ENCODE measurements at regions not wholly inside any gene's neighbourhood (a gene's known extent, or its start where the extent isn't known, plus 50 kb on each side); places are given as distances from the start of the nearest gene placed in this dataset.

DNA sequence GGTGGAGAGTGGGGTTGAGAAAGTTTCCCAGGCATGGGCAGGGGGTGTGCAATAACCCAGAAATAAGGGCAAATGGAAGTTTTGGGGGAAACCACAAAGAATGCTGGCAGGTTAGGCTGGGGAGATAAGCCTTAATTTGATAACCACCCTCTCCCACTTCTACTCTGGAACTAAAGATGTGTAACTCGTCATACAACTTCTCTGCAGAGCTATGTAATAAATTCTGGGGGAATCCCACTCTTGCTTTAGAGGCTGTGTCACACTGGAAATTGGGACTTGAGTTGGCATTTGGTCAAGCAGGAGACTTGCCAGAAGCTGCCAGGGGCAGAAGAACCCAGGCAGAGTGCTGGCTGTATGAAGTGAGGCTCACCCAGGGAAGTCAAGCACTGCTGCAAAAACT is 170.9 kb upstream of the CPEB2 start:
- no peak for DNase-seq

DNA sequence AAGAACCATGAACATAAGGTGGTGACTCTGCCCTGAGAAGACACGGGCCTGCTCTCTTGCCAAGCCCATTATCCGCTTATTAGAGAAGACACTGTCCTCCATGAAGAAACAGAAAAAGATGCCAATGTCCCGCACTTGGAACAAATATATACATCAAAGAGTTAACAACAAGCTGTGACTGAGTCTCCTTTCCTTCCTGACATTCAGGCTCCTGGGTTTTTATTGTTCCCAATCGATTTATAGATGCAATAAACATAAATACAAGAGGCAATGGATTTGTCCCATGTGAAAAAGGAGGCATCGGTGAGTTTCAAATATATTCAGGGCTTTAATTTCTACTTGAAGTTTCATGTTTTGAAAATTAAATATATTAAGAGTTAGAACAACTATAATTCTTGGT is 169.2 kb upstream of the CPEB2 start:
- no peak for DNase-seq

DNA sequence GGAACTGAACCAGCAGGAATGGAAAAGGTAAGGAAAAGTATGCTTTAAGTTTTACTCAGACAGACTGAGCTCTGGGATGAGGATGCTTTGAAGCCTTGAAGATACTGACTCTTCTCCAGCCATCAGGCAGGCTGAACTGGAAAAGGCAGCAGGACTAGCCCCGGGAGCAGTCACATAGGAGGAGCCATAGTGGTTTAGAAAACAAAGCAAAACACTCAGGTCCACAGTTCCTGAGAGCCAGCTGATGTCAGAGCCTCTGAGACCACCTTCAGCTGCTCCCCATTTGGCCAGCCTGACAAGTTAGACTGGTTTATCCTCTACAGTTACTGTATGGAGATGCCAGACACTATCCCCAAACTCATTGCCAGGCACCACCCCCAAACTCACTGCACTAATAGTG is 167.9 kb upstream of the CPEB2 start:
- no peak for DNase-seq

DNA sequence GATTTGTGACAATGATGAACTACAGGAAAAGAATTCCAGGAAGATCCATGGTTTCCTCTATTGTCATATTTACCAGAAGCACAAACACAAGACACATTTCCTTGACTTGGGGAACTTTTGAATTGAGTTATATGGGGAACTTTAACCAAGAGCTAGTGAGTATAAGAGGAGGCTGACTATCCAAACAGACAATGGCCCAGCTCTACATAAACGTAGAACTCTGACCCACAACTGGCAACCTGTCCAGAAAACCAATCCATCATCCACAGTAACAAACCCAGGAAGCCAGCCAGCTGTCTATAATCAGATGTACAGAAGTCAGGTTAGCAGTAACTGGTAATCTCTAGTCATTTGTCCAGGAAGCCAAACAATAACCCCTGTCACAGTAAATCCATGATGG is 167.0 kb upstream of the CPEB2 start:
- DNase-seq, result no peak

DNA sequence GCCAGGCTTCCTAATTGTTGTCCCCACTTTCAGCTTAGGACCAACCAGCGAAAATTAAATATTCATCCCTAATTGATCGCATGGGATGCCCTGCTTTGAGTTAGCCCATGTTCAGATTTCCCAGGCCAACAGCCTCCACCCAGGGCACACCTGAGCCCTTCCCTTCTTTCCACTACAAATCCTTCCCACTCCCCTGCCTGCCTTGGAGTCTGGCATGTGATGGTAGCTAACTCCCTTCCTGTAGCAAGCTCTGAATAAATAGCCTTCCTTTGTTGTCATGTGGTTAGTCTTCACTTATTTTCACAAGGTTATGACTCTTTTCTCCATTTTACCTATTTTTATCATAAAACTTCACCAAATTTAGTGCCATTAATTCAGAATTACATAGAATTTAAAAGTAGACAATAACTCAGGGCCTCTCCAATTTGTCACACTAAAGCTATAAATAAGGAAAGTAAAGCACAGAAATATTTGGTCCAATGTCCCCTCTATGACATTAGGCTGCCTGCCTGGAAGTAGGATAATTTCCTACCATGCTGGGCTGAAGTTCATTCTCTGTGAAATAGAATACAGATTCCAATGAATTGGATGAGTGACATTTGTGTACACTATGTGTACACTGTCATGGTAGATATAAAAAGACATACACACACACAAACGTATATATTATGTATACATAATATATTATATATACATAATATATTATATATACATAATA is 166.4 kb upstream of the CPEB2 start:
- no peak for DNase-seq

DNA sequence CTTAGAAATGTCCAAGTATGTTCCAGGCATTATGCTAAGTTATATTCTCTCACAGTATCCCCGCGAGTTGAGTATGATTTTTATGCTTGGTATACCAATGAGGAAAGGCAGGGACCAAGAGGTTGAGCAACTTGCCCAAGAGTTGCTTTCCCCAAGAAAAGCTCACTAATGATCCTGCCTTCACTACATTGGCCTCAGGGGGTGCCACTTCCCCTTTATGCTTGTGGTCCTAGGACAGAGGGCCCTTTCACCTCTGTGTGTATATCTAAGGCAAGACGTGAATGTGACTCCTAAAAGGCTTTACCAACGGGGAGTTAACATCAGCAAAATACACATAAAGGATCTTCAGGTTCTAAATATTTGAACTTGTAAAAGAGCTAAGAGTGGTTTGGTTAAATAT is 164.4 kb upstream of the CPEB2 start:
- no peak for DNase-seq

DNA sequence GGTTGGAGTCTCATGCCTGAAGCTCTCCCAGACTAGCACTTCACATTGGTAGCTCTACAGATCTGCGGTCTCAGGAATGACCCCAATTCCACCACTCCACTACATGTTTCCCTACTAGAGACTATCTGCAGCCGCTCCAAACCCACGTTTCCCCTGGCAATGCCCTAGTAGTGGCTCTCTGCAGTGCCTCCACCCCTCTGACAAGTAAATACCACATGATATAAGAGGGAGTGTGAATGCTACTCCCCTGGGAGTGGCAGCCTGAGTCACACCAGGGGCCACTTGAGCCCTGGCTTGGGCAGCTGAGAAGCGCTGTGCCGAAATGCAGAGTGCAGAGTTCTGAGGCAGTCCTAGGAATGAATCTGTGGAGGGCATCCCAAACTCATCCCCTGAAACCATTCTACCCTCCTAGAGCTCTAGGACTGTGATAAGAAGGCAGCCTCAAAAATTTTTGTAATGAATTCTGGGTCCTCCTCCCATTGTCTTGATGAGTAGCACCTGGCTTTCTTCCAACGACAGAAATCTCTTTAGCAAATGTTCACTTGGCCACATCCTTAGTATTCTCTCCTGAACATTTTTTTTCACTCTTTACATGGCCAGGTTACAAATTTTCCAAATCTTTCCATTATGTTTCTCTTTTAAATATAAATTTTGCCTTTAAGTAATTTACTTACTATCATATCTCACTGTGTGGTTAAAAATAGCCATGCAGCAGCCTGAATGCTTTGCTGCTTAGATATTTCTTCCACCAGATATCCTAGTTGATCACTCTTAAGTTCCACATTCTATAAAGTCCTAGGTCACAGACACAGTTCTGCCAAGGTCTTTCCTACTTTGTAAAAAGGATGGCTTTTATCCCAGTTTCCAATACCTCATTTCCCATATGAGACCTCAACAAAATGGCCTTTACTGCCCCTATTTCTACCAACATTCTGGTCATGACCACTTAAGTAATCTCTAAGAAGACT is 160.2 kb upstream of the CPEB2 start:
- peak; percentile 47 to 82 for DNase-seq

DNA sequence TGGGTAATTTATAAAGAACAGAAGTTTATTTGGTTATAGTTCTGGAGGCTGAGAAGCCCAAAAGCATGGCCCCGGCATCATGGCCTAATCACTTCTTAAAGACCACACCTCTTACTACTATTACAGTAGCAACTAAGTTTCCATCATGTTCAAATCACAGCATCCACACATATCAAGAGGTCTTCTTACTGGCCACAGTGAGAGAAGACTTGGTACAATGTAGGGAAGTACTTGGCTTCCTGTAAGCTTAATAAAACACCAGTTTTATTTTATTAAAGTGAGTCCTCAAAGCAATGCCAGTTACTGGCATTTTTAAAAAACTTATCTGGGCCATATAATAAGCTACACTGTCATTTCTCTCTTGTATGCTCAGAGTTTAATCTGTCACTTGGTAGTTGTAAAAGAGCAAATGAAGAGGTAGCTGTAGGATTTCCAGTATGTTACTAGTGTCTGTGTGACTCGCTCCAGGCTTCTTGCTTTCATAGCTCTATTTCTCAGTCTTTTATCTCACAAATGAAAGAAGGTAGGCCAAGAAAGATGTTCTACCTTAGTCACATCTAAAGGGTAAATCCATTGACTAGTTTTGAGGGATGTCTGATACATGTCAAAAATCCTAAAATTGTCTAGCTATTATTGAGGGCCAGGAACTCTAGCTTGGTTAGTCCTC is 159.2 kb upstream of the CPEB2 start:
- no peak for DNase-seq

DNA sequence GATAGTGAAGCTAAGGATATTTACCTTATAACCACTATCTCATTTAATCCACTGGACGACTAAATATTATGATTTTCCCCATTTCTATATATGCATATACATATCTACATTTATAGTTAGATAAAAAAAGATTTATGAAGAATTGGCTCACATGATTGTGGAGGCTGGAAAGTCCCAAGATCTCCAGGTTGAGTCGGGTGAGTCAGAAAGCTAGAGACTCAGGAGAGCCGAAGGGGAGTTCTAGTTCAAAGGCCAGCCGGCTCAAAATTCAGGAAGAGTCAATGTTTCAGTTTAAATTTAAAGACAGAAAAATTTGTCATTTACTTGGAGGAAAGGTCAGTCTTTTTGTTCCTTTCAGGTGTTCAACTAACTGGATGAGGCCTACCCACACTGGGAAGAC is 158.2 kb upstream of the CPEB2 start:
- no peak for DNase-seq

DNA sequence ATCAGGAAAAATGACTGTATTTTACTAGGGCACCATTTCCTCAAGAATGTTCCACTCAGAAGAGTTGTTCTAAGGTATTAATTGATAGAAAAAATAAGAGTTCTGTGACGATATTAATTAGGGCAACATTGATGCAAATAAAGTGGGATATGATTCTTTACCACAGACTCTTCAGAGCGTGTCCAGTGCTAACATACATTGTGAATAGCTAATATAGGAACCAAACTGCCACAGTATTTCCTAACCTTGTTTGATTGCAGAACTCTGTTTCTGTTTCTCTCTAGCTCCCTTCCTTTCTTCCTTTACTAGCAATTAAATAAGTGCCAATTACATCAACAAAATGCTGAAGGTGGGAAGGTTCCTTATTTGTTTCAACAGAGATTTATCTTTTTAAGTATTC is 154.1 kb upstream of the CPEB2 start:
- DNase-seq, result no peak

DNA sequence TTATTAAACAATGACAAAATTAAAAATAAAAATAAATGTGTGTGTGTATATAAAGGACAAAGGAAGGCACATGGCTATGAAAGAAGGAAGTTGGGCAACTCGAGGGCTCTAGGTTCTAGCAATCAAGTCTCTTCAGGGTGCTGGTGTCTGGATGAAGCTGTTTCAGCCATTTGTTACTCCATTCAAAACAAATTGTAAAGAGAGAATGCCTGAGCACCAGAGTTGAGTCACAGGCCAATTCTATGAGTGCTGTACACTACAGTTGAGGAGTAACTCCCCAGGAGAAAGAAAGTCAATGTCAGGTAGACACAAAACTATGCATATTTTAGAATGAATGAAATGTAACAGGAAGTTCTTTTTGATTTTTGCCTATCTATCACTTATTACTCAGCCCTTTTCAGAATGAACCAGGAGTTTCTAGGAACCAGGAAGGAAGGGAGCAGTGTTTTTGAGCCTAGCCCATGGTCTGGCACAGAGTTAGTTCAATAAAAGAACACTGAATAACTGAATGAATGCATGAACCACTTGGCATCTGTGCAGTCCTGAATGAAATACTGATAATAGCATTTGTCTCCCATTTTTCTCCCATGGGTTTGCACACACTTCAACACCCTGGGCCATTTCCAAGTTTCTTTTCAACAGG is 151.7 kb upstream of the CPEB2 start:
- no peak for DNase-seq

DNA sequence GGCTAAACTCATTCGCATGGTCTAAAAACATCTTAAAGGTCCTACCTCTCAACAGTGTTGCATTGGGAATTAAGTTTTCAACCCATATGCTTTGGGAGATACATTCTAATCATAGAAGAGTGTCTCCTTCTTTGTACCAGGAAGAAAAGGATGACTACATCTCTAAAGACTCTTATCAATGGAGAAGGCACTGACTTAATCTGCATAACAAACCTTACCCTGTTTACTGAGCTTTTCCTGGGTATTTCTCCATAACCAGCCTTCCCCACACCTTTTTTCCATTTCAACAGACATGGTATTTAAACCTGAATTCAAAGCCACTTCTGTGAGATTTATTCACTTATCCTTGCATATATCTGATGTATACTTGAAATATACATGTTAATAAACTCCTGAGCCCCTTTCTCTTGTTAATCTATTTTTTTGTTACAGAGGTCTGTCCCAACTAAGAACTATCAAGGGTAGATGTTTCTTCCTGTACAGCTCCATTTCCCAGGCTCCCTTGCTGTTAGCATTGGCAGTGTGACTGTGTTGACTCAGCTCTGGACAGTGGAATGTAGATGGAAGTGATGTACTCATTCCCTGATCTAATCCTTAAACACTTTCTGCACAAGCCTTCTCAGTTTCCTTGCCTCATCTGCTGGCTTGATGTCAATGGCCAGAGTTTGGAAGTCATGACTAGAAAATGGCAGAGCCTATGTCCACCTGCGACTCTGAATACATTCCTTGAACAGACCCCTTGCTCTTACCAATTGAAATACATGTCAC is 148.9 kb upstream of the CPEB2 start:
- no peak for DNase-seq

DNA sequence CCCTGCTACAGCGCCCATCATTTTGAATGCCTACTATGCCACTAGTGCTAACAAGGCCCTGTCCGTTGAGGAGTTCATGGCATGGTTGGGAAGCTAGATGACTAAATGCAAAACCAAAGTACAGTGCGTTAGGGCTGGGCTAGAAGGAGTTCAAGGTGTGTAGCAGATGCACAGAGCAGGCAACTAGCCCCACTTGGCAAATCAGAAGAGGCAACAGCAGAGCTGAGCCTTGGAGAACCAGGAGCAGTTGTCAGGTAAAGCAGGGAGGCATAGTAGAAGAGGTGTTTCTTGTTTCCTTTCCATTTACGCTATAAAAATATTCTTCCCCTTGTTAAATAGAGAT is 146.6 kb upstream of the CPEB2 start:
- no peak for DNase-seq

DNA sequence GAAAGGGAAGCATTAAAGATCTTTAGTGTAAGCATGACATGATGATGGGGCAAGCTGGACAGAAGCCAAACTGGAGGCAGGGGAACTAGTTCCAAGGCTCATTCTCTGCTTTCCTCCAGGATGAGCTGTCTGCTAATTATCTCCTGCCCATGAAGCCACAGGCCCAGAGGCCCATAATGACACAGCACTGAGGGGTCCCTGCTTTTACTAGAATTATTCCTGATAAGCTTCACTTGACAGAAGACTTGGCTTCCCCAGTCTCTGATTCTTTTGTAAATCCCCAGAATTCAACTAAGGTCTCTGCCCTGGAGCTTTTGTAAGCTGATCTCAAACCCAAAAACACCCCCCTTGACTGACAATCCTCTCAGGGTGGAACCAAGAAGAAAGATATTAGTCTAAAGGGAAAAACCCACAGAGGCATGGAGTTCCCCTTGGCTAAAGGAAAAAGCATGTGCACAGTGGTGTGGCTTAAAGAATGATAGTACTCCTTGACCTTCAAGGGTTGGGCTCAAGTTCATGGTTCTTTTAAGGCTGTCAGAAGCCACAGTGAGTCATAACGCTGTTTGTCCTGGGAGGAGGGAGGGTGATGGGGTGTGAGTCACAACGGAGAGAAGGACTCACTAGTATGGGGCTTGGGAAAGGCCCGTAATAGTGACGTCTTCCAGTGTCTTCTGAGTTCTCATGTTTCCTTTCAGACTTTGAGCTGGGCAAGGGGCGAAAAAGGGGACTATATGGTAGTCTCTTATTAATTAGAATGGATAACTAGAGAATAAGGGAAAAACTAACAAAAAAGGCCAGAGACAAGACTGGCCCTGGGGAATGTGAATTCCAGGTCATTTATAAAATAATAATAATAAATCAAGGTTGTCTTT is 146.0 kb upstream of the CPEB2 start:
- no peak for DNase-seq

DNA sequence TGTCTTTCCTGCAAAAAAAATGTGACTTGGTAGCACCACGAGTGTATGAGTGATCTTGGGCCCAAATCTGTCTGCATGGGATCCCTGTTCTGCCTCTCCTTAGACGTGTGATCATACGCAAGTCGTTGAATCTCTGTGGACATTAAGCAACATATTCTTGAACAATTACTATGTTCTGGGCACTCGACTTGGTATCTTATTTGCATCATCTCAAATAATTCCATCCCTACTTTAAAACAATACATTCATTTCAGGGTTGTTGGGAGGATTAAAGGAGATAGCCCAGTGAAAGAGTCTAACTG is 145.4 kb upstream of the CPEB2 start:
- no peak for DNase-seq

DNA sequence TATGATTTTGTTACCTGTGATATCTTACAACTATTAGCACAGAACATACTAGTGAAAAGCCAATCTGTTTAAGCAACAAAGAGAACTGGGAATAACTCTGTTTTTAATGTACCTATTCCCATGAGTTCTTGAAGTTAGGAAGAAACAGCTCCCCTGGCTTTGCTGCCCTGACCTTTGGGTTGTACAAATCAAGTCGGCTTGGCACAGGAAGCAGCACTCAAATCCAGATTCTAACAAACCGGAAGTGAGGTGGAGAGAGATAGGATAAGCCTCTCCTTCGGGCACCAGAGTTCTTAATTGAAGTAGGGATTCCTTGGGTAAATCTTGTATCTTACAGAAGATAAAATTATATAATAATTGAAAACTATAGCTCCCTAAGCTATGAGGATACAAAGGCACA is 144.8 kb upstream of the CPEB2 start:
- no peak for DNase-seq

DNA sequence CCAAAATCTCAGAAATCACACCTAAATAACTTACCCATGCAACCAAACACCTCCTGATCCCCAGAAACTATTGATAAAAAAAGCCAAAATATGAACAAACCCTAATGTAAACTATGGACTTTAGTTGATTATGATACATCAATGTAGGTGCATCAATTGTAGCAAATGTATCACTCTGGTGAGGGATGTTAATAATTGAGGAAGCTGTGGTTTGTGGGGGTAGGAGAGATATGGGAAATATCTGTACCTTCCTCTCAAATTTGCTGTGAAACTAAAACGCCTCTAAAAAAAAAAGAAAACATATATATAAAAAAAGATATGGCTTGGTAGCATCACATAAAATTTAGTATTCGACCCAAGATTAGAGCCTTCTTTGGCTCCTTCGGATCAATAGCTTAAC is 144.3 kb upstream of the CPEB2 start:
- DNase-seq, result no peak

DNA sequence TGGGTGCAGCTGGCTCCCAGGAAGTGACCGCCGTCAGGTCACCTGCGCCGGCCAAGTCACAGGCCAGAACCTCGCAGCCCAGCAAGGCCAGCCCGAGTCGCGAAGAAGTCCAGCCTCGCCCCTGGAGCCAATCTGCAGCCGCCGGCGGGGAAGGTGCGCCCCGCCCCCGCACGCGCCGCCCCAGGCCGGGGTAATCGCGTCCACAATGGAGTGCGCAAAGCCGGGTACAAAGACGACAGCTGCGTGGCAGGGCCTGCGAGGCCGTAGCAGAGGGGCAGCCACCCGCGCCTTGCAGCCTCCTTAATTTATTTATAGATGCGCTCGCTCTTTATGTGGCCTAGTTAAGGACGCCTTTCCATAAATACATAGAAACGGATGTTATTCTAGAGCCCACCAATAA is 139.4 kb upstream of the CPEB2 start:
- DNase-seq, result no peak

DNA sequence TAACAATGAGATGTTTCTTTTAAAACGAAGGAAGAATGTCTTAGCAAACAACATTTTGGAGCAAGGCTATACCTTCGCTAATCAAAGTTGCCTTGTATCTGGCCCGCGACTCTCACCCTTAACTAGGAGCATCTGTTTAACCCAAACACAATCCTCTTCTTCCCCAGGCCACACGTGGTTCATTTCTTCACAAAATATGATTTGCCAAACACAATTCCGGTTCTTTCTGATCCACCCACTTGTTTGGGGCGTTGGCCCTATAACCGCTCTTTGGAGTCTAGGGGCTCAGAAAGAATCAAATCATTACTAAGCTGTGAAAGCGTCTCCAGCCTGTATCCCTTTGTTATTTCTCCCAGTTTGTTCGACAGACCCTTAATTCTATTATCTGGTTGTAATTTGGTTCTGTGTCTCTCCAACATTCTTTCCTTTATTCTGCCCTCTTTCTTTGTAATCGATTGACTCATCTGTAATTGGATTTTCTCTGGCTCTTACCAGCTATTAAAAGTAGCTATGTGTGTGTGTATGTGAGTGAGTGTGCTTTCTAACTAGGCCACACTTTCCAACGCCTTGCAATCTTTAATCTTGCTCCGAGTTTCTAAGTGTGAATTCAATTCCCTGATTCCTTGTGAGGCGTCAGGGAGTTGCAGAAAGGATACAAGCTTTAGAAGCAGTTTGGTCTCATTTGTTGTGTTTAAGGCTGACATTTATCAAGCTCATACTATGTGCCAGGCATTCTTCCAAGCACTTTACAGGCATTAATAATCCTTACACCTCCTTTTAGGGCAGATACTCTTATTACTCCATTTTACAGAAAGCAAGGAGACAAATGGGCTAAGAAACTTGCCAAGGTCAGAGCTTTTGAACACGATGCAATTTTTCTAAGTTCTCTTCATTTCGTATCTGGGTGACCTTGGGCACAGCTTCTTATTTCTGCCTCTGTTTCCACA is 138.6 kb upstream of the CPEB2 start:
- DNase-seq, result no peak

DNA sequence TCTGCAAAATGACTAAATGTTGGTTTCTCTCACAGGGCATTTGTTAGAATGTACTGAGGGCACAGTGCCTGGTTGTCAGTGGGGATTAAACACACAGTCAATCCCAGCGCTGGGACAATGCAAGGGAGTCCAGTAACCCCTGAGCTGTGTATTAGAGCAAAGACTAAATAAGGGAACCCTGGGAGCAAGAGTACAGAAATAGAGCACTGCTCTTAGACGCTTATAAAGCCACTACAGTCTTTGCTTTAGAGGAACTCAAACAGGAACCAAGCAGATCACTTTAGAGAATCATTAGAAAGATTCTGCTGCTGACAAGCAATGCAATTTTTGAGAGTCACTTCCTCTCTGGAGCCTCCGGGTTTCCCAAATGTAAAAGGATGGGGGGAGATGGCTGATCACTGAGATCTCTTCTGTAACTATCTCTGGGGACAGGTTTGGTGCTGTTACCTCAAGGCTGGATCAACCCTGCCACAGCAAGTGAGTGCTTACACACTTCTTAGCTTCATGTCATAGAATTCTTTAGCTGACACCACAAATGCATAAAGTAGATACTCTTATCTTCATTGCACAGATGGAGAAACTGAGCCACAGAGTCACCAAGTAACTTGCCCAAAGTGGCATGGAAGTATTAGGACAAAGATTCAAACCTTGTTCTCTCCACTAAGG is 137.8 kb upstream of the CPEB2 start:
- no peak for DNase-seq
